ENCODE measurements at regions not wholly inside any gene's neighbourhood (a gene's known extent, or its start where the extent isn't known, plus 50 kb on each side); places are given as distances from the start of the nearest gene placed in this dataset.

DNA sequence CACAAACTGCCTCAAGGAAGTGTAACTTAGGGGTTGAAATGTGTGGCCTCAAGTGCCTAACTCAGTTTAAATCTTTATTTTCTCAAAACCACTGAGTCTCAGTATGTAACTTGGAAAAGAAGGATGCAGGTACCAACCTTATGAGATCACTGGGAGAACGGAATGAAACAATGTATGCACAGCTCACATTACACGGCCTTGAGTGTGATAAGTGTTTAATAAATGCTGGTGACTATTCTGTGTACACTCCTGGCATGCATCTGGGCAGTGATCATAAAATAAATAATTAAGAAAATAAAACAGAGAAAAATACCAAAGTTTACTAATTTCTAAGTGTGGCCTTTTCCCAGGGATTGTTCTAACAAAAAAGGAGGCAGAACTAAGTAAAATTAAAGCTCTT, 974.5 kb upstream of the FLRT2 start:
- Histone ChIP-seq H3K27me3 (no peaks in the 10 kb centered on the region), H3K4me1 (ENCODE audit: control insufficient read depth in 1 of 2, insufficient read depth in 1 of 2, low read depth in 1 of 2, low read length in 1 of 2) (no peaks in the 10 kb centered on the region), H3K36me3 (no peaks in the 10 kb centered on the region), H3K9me3 (no peaks in the 10 kb centered on the region), H3K4me3 (ENCODE audit: low read depth in 1 of 2, low read length in 1 of 2) (no peak overlapping the region), H3K27ac (no peak overlapping the region)
- TF ChIP-seq, protein P1, sequence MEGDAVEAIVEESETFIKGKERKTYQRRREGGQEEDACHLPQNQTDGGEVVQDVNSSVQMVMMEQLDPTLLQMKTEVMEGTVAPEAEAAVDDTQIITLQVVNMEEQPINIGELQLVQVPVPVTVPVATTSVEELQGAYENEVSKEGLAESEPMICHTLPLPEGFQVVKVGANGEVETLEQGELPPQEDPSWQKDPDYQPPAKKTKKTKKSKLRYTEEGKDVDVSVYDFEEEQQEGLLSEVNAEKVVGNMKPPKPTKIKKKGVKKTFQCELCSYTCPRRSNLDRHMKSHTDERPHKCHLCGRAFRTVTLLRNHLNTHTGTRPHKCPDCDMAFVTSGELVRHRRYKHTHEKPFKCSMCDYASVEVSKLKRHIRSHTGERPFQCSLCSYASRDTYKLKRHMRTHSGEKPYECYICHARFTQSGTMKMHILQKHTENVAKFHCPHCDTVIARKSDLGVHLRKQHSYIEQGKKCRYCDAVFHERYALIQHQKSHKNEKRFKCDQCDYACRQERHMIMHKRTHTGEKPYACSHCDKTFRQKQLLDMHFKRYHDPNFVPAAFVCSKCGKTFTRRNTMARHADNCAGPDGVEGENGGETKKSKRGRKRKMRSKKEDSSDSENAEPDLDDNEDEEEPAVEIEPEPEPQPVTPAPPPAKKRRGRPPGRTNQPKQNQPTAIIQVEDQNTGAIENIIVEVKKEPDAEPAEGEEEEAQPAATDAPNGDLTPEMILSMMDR (IDR thresholded peaks at IDR 0.05): no peak

DNA sequence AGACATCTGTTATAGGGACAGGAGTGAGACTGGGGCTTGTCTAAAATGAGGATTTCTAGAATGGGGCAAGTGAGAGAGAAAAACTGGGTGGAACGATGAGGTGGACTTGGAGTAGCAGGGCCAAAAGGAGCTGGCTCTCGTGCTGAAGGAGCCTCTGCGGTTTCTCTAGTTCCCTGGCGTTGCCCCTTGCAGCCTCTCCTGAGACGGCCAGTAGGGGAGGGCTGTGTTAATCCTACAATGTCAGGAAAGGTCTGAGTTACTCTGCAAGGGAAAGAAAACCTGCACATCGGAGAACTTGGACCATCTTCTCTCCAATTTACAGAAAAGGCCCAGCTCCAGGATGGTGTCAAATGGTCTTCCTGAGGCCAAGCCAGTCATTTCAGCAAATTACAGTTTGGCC, 963.8 kb upstream of the FLRT2 start:
- no peaks in the 10 kb centered on the region for H3K4me1 ChIP-seq (ENCODE audit: control insufficient read depth in 1 of 2, insufficient read depth in 1 of 2, low read depth in 1 of 2, low read length in 1 of 2)
- TF ChIP-seq, protein P1 (IDR thresholded peaks at IDR 0.05): no peak
- H3K27ac ChIP-seq: no peak overlapping the region
- no peaks in the 10 kb centered on the region for H3K36me3 ChIP-seq
- H3K9me3 ChIP-seq: no peaks in the 10 kb centered on the region
- H3K27me3 ChIP-seq: no peaks in the 10 kb centered on the region
- no peak overlapping the region for H3K4me3 ChIP-seq (ENCODE audit: low read depth in 1 of 2, low read length in 1 of 2)

DNA sequence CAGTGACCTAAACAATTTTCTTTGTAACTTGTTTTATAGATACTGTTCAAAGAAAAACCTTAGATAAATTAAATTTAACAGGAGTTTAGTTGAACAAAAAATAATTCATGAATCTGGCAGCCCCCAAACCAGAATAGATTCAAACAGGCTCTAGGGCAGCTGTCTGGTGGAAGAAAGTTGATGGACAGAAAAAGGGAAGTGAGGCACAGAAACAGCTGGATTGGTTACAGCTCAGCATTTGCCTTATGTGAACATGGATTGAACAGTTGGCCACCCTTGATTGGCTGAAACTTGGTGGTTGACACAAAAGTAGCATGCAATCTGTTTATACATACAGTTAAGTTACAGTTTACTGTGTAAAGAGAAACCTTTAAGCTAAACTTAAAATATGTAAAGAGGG, 954.3 kb upstream of the FLRT2 start:
- Histone ChIP-seq H3K27ac (no peak overlapping the region), H3K9me3 (no peaks in the 10 kb centered on the region), H3K4me1 (ENCODE audit: control insufficient read depth in 1 of 2, insufficient read depth in 1 of 2, low read depth in 1 of 2, low read length in 1 of 2) (no peaks in the 10 kb centered on the region), H3K27me3 (no peaks in the 10 kb centered on the region), H3K36me3 (no peaks in the 10 kb centered on the region), H3K4me3 (ENCODE audit: low read depth in 1 of 2, low read length in 1 of 2) (no peak overlapping the region)
- TF ChIP-seq, protein P1 (IDR thresholded peaks at IDR 0.05): no peak

DNA sequence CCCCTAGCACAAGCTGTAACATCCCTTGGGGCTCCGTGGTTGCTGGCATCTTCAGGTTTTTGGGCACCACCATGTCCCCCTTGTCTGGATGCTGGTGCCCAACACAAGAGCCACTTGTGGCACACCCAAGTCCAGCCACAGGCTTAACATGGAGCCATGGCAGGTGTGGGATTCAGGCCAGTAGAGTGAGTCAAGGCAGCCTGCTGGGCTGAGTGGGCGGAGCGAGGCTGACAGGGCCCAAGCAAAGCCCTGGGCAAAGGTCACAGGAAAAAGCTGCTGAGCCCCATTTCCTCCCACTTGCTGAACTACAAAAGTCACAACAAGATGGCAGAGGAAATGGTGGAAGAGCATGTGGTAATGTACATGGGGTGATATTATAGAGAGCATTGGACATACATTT, 950.7 kb upstream of the FLRT2 start:
- TF ChIP-seq, protein P1 (IDR thresholded peaks at IDR 0.05): no peak
- H3K27ac ChIP-seq: no peak overlapping the region
- no peaks in the 10 kb centered on the region for H3K9me3 ChIP-seq
- H3K4me1 ChIP-seq (ENCODE audit: control insufficient read depth in 1 of 2, insufficient read depth in 1 of 2, low read depth in 1 of 2, low read length in 1 of 2): no peaks in the 10 kb centered on the region
- H3K27me3 ChIP-seq: no peaks in the 10 kb centered on the region
- no peak overlapping the region for H3K4me3 ChIP-seq (ENCODE audit: low read depth in 1 of 2, low read length in 1 of 2)
- H3K36me3 ChIP-seq: no peaks in the 10 kb centered on the region

DNA sequence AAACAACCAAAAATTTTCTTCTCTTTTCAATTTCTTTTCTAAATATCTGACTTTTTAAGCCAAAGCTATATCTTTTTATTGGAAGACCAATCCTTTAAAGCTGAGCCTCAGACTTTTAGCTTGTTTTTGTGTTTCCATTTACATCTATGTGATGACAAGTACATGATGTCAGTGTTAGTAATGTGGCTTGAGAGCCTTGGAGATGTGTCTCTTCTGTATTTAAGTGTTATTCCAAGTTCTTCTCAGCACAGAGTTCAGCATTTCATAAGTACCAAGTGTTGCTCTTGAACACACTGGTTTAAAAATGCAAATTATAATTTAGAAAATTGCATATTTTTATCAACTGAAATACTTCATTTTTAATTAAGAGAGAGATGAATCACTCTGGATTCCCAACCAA, 948.9 kb upstream of the FLRT2 start:
- TF ChIP-seq, protein P1 (IDR thresholded peaks at IDR 0.05): no peak
- H3K36me3 ChIP-seq: no peaks in the 10 kb centered on the region
- no peaks in the 10 kb centered on the region for H3K4me1 ChIP-seq (ENCODE audit: control insufficient read depth in 1 of 2, insufficient read depth in 1 of 2, low read depth in 1 of 2, low read length in 1 of 2)
- no peak overlapping the region for H3K27ac ChIP-seq
- H3K9me3 ChIP-seq: no peaks in the 10 kb centered on the region
- no peak overlapping the region for H3K4me3 ChIP-seq (ENCODE audit: low read depth in 1 of 2, low read length in 1 of 2)
- H3K27me3 ChIP-seq: no peaks in the 10 kb centered on the region

DNA sequence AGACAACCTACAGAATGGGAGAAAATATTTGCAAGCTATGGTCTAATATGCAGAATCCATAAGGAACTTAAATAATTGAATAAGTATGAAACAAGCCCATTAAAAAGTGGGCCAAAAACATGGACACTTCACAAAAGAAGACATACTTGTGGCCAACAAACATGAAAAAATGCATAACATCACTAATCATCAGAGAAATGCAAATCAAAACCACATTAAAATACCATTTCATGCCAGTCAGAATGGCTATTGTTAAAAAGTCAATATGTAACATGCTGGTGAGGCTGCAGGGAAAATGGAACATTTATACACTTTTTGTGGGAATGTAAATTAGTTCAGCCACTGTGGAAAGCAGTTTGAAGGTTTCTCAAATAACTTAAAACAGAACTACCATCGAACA, 945.4 kb upstream of the FLRT2 start:
- H3K27ac ChIP-seq: no peak overlapping the region
- no peaks in the 10 kb centered on the region for H3K36me3 ChIP-seq
- no peak overlapping the region for H3K4me3 ChIP-seq (ENCODE audit: low read depth in 1 of 2, low read length in 1 of 2)
- TF ChIP-seq, protein P1 (IDR thresholded peaks at IDR 0.05): no peak
- H3K4me1 ChIP-seq (ENCODE audit: control insufficient read depth in 1 of 2, insufficient read depth in 1 of 2, low read depth in 1 of 2, low read length in 1 of 2): no peaks in the 10 kb centered on the region
- no peaks in the 10 kb centered on the region for H3K9me3 ChIP-seq
- no peaks in the 10 kb centered on the region for H3K27me3 ChIP-seq
